Endothelial cell of umbilical vein (primary cell): ENCODE measurements at regions not wholly inside any gene's neighbourhood (a gene's known extent, or its start where the extent isn't known, plus 50 kb on each side); places are given as distances from the start of the nearest gene placed in this dataset.

ENCODE experiments used
- BruUV-seq: library from RNA; stranded (reverse); fragments of 400-500 nt; replicated peaks from 2 replicates; lab custom pipeline; 2021; lab: Mats Ljungman, UMichigan
- CTCF ChIA-PET: fragments of 300-600, 350-600 bp; sonication (Branson Sonifier 250); formaldehyde crosslinking; loops from one replicate; lab custom pipeline; 2021; ENCODE audit warnings: antibody characterized with exemption, inconsistent platforms; lab: Charles Lee
- POLR2A ChIA-PET: fragments of 300-600, 350-600 bp; sonication (Branson Sonifier 250); formaldehyde crosslinking; loops from one replicate; lab custom pipeline; 2021; ENCODE audit warnings: antibody characterized with exemption, inconsistent platforms; lab: Charles Lee
- DNase-seq: peaks from one replicate; pipeline ENCODE4 v3.0.0-alpha.2; 2011; ENCODE audit warnings: low read depth, low spot score
- FAIRE-seq: peaks from 2 replicates; lab custom pipeline; 2011; peaks lifted over from hg19 to GRCh38; lab: Jason Lieb, UNC
- H2AFZ ChIP-seq: 2 replicates; pipeline ENCODE4 v1.6.0; 2012; ENCODE audit warnings: low read depth, low read length, control low read depth, inconsistent platforms
- H3K27ac ChIP-seq: 2 replicates; pipeline ENCODE4 v1.5.1; 2011; ENCODE audit warnings: low read depth, mild to moderate bottlenecking, control low read depth, low read length, moderate library complexity; ENCODE audit not compliant: insufficient read depth
- H3K27me3 ChIP-seq, 2 experiments: 2 replicates each; pipeline versions ENCODE4 v1.6.0 to v1.6.1; 2011; ENCODE audit warnings: low read length in 2 of 2, mixed read lengths in 1 of 2; ENCODE audit not compliant: control insufficient read depth in 2 of 2, insufficient read depth in 2 of 2
- H3K36me3 ChIP-seq, 2 experiments: 2 replicates in 1 of 2; 3 replicates in 1 of 2; pipeline ENCODE4 v1.5.1; 2011; ENCODE audit warnings: low read length in 2 of 2, mild to moderate bottlenecking in 1 of 2, moderate library complexity in 1 of 2; ENCODE audit not compliant: control insufficient read depth in 2 of 2, insufficient read depth in 2 of 2; ENCODE audit errors: extremely low read depth in 1 of 2
- H3K4me1 ChIP-seq: 3 replicates; pipeline ENCODE4 v1.5.1; 2011; ENCODE audit warnings: mild to moderate bottlenecking, low read length; ENCODE audit not compliant: control insufficient read depth, insufficient read depth; ENCODE audit errors: extremely low read depth
- H3K4me2 ChIP-seq: 2 replicates; pipeline ENCODE4 v1.6.1; 2011; ENCODE audit warnings: low read length, control low read depth, mixed read lengths; ENCODE audit not compliant: insufficient read depth
- H3K4me3 ChIP-seq, 3 experiments: fragments of 200-600 bp in 1 of 3; sonication (generic), shearing (Covaris generic) in 1 of 3; replicated peaks in 1 of 3; 2 replicates each; pipeline ENCODE4 v1.5.1; 2011 to 2016; ENCODE audit warnings: control low read depth in 3 of 3, low read length in 3 of 3, mild to moderate bottlenecking in 2 of 3, inconsistent platforms in 1 of 3, low read depth in 1 of 3, moderate library complexity in 1 of 3; ENCODE audit not compliant: insufficient read depth in 1 of 3
- H3K79me2 ChIP-seq: 2 replicates; pipeline ENCODE4 v1.6.0; 2012; ENCODE audit warnings: low read length, inconsistent platforms; ENCODE audit not compliant: control insufficient read depth, insufficient read depth
- H3K9ac ChIP-seq: replicated peaks from 2 replicates; pipeline ENCODE3; 2011; ENCODE audit warnings: low read length, control low read depth; ENCODE audit not compliant: insufficient read depth; ENCODE audit errors: extremely low read depth
- H3K9me1 ChIP-seq: replicated peaks from 3 replicates; pipeline ENCODE4 v1.6.0; 2011; ENCODE audit warnings: mild to moderate bottlenecking, low read length; ENCODE audit not compliant: control insufficient read depth, insufficient read depth; ENCODE audit errors: extremely low read depth
- H3K9me3 ChIP-seq: replicated peaks from 2 replicates; pipeline ENCODE4 v1.5.1; 2012; ENCODE audit warnings: low read length, inconsistent platforms; ENCODE audit not compliant: control insufficient read depth, insufficient read depth
- H4K20me1 ChIP-seq: replicated peaks from 2 replicates; pipeline ENCODE3; 2011; ENCODE audit warnings: mild to moderate bottlenecking, low read length; ENCODE audit not compliant: control insufficient read depth, insufficient read depth; ENCODE audit errors: extremely low read depth
- EZH2 ChIP-seq: IDR thresholded peaks from 2 replicates; pipeline ENCODE4 v1.6.1; 2012; ENCODE audit warnings: borderline replicate concordance, low read depth, mild to moderate bottlenecking, moderate library complexity, low read length, inconsistent platforms; ENCODE audit not compliant: severe bottlenecking
- FOS ChIP-seq: IDR thresholded peaks from 2 replicates; pipeline ENCODE4 v1.6.1; 2011; ENCODE audit warnings: mild to moderate bottlenecking, low read length, moderate library complexity, borderline replicate concordance; ENCODE audit not compliant: insufficient read depth
- GATA2 ChIP-seq: IDR thresholded peaks from 2 replicates; pipeline ENCODE4 v1.7.0; 2011; ENCODE audit warnings: low read depth, mild to moderate bottlenecking, moderate library complexity, mixed read lengths, low read length; ENCODE audit not compliant: insufficient read length, insufficient read depth
- JUN ChIP-seq: IDR thresholded peaks from 2 replicates; pipeline ENCODE4 v1.6.1; 2011; ENCODE audit warnings: borderline replicate concordance, low read depth; ENCODE audit not compliant: insufficient read length, insufficient read depth
- MYC ChIP-seq: IDR thresholded peaks from one replicate; pipeline ENCODE4 v1.6.1; 2011; ENCODE audit warnings: mild to moderate bottlenecking, low read depth, low read length
- POLR2A ChIP-seq: IDR thresholded peaks from 2 replicates; pipeline ENCODE4 v1.6.1; 2012; ENCODE audit warnings: low read depth, mild to moderate bottlenecking, control low read depth, low read length
- POLR2AphosphoS5 ChIP-seq: IDR thresholded peaks from 2 replicates; pipeline ENCODE4 v1.6.1; 2012; ENCODE audit warnings: low read depth, mild to moderate bottlenecking, control low read depth, low read length, moderate library complexity; ENCODE audit not compliant: insufficient read depth
- dilution Hi-C: fragments of 300-500 bp; cut with MboI; formaldehyde crosslinking; loops from one replicate; pipeline ENCODE4 v1.15.0; 2019; ENCODE audit warnings: low sequenced_read_pairs; ENCODE audit not compliant: extremely low pct_ligation_motif_present
- intact Hi-C: fragments of 100-400 bp; cut with micrococcal nuclease; formaldehyde crosslinking; loops from one replicate; pipeline ENCODE4 v1.10.0; 2022
- TF ChIP-seq, protein P1 (sequence below): IDR thresholded peaks from 2 replicates; pipeline ENCODE4 v1.6.1; 2011; ENCODE audit not compliant: insufficient read depth, insufficient read length
- TF ChIP-seq, protein P2 (sequence below), 2 donors: IDR thresholded peaks; 1 replicate in 1 of 2; 2 replicates in 1 of 2; pipeline ENCODE4 v1.5.1; 2011; ENCODE audit warnings: low read length in 2 of 2, mild to moderate bottlenecking in 2 of 2, moderate library complexity in 2 of 2, control low read depth in 1 of 2, inconsistent platforms in 1 of 2, low read depth in 1 of 2; ENCODE audit not compliant: insufficient read depth in 1 of 2; ENCODE audit errors: extremely low read depth in 1 of 2

DNA sequence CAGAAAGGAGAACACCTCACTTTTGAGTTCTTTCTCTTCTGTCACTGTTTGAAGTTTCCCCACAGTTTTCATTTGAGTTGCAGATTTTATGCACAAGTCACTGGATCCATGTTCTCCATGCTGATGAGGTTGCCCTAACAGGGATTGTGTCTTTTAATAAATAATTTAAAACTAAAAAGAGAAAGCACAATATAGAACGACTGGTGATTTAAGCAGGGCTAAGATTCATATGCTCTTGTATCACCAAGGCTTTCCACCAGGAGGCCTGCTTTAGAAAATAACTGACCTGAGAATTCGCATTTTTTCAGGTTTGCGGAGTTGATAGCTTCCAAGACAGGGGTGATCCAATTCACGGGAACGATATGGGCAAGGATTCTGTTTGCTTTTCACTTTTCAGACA is 252.0 kb upstream of the VEPH1 start:
- TF ChIP-seq GATA2 (no peak), POLR2AphosphoS5 (no peak), JUN (no peak), POLR2A (no peak), EZH2 (no peak), FOS (no peak), MYC (no peak)
- TF ChIP-seq, protein P1, sequence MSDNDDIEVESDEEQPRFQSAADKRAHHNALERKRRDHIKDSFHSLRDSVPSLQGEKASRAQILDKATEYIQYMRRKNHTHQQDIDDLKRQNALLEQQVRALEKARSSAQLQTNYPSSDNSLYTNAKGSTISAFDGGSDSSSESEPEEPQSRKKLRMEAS: no peak
- TF ChIP-seq, protein P2, sequence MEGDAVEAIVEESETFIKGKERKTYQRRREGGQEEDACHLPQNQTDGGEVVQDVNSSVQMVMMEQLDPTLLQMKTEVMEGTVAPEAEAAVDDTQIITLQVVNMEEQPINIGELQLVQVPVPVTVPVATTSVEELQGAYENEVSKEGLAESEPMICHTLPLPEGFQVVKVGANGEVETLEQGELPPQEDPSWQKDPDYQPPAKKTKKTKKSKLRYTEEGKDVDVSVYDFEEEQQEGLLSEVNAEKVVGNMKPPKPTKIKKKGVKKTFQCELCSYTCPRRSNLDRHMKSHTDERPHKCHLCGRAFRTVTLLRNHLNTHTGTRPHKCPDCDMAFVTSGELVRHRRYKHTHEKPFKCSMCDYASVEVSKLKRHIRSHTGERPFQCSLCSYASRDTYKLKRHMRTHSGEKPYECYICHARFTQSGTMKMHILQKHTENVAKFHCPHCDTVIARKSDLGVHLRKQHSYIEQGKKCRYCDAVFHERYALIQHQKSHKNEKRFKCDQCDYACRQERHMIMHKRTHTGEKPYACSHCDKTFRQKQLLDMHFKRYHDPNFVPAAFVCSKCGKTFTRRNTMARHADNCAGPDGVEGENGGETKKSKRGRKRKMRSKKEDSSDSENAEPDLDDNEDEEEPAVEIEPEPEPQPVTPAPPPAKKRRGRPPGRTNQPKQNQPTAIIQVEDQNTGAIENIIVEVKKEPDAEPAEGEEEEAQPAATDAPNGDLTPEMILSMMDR (IDR thresholded peaks at IDR 0.05; ENCODE audit: extremely low read depth in 1 of 2, insufficient read depth in 1 of 2, low read depth in 1 of 2, low read length in 2 of 2): no peak
- Histone ChIP-seq H4K20me1 (no peaks in the 10 kb centered on the region), H3K4me1 (no peaks in the 10 kb centered on the region), H3K36me3 (no peaks in the 10 kb centered on the region), H2AFZ (no peak overlapping the region), H3K4me2 (no peak overlapping the region), H3K9me3 (no peaks in the 10 kb centered on the region), H3K4me3 (no peak overlapping the region), H3K9me1 (no peaks in the 10 kb centered on the region), H3K79me2 (no peaks in the 10 kb centered on the region), H3K27ac (no peak overlapping the region), H3K9ac (no peak overlapping the region), H3K27me3 (no peaks in the 10 kb centered on the region)
- intact Hi-C loops: no loop called here
- ChIA-PET CTCF (interaction anchor here (1.4 to 1.5 kb wide), 2 partner anchors 9 to 777 kb away, joined by 5 read pairs; no protein-coding TSS in a partner anchor), POLR2A (no interaction called here)
- FAIRE-seq: no peak
- no TSS peak for BruUV-seq
- dilution Hi-C loops: no loop called here
- DNase-seq: no peak
